ENCODE measurements at regions not wholly inside any gene's neighbourhood (a gene's known extent, or its start where the extent isn't known, plus 50 kb on each side); places are given as distances from the start of the nearest gene placed in this dataset.
"Not testable (repeated sequence)": the region's sequence is repeated elsewhere in the genome, so short reads cannot be mapped to it uniquely, and the experiment has no call there.

GRCh38 chr2:113342650-113343049 is 63.9 kb upstream of the PAX8 start:
- H3K79me2 ChIP-seq (replicated peaks; ENCODE audit: insufficient read depth, low read length): no peaks in the 10 kb centered on the region
- no peak for TF ChIP-seq SMC3 (conservative IDR thresholded peaks at IDR 0.05; ENCODE audit: poor library complexity)
- TF ChIP-seq, protein P1, sequence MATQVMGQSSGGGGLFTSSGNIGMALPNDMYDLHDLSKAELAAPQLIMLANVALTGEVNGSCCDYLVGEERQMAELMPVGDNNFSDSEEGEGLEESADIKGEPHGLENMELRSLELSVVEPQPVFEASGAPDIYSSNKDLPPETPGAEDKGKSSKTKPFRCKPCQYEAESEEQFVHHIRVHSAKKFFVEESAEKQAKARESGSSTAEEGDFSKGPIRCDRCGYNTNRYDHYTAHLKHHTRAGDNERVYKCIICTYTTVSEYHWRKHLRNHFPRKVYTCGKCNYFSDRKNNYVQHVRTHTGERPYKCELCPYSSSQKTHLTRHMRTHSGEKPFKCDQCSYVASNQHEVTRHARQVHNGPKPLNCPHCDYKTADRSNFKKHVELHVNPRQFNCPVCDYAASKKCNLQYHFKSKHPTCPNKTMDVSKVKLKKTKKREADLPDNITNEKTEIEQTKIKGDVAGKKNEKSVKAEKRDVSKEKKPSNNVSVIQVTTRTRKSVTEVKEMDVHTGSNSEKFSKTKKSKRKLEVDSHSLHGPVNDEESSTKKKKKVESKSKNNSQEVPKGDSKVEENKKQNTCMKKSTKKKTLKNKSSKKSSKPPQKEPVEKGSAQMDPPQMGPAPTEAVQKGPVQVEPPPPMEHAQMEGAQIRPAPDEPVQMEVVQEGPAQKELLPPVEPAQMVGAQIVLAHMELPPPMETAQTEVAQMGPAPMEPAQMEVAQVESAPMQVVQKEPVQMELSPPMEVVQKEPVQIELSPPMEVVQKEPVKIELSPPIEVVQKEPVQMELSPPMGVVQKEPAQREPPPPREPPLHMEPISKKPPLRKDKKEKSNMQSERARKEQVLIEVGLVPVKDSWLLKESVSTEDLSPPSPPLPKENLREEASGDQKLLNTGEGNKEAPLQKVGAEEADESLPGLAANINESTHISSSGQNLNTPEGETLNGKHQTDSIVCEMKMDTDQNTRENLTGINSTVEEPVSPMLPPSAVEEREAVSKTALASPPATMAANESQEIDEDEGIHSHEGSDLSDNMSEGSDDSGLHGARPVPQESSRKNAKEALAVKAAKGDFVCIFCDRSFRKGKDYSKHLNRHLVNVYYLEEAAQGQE (IDR thresholded peaks at IDR 0.05; ENCODE audit: borderline replicate concordance): no peak
- no peak for TF ChIP-seq TAF1 (IDR thresholded peaks at IDR 0.05; ENCODE audit: low read depth)
- no peak for TF ChIP-seq RAD21 (conservative IDR thresholded peaks at IDR 0.05)
- H3K9me3 ChIP-seq (ENCODE audit: low read length): no peaks in the 10 kb centered on the region
- H3K9ac ChIP-seq (ENCODE audit: low read length): no peak overlapping the region
- no peak overlapping the region for H2AFZ ChIP-seq (ENCODE audit: low read depth, low read length)
- H3K4me2 ChIP-seq (ENCODE audit: low read length): no peak overlapping the region
- H3K27ac ChIP-seq (ENCODE audit: low read length): no peak overlapping the region
- H3K36me3 ChIP-seq (ENCODE audit: insufficient read depth, low read length): no peaks in the 10 kb centered on the region
- H3K27me3 ChIP-seq (ENCODE audit: insufficient read depth, low read depth, low read length): no peaks in the 10 kb centered on the region
- H3K4me3 ChIP-seq (ENCODE audit: low read length): no peak overlapping the region
- no peaks in the 10 kb centered on the region for H3K9me2 ChIP-seq (ENCODE audit: insufficient read depth, low read length)
- H3F3A ChIP-seq (ENCODE audit: insufficient read depth, low read length, poor library complexity, severe bottlenecking): no peaks in the 10 kb centered on the region
- H4K20me1 ChIP-seq (ENCODE audit: insufficient read depth): no peaks in the 10 kb centered on the region

GRCh38 chr2:113341870-113342253 is 63.1 kb upstream of the PAX8 start:
- not testable (repeated sequence) for H3K36me3 ChIP-seq (ENCODE audit: insufficient read depth, low read length); H3K27ac ChIP-seq (ENCODE audit: low read length); H3K9me2 ChIP-seq (ENCODE audit: insufficient read depth, low read length); H3K27me3 ChIP-seq (ENCODE audit: insufficient read depth, low read depth, low read length); H3F3A ChIP-seq (ENCODE audit: insufficient read depth, low read length, poor library complexity, severe bottlenecking); H3K9me3 ChIP-seq (ENCODE audit: low read length); H3K9ac ChIP-seq (ENCODE audit: low read length); H3K4me2 ChIP-seq (ENCODE audit: low read length); H3K4me3 ChIP-seq (ENCODE audit: low read length); H2AFZ ChIP-seq (ENCODE audit: low read depth, low read length); H3K79me2 ChIP-seq (replicated peaks; ENCODE audit: insufficient read depth, low read length); H4K20me1 ChIP-seq (ENCODE audit: insufficient read depth)

DNA sequence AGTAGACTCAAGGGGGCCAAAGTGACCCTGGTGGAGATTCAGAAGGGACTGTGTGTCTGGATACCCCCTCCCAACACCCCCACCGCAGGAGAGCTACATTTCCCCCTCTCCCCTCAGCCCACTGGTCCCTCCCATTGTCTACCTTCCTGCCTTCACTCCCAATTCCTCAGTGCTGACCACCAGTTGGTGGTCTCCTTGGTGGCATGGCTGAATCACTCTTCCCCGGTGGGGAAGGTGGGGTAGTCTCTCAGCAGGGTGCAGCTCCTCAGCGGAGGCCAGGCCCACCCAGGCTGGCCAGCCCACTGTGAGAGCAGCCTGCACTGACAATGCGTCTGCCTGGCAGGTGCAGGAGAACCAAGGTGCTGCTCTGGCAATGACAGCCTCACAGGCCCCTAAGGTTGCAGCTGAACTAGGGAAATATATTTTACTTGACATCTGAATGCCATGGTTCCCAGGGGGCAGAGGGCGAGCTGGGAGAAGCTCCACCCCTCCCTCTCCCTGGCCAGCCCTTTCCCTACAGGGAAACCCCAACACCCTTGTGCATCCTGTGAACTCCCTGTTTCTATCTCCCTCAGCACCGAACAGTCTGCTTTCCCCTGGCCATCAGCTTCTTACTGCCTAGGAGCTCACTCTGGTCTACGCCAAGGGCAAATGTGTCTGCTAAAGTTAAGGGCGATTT is 62.6 kb upstream of the PAX8 start:
- Histone ChIP-seq H3K36me3 (ENCODE audit: insufficient read depth, low read length) (no peaks in the 10 kb centered on the region), H4K20me1 (ENCODE audit: insufficient read depth) (no peaks in the 10 kb centered on the region), H3K27me3 (ENCODE audit: insufficient read depth, low read depth, low read length) (no peaks in the 10 kb centered on the region), H3K9ac (ENCODE audit: low read length) (no peak overlapping the region), H3K9me2 (ENCODE audit: insufficient read depth, low read length) (no peaks in the 10 kb centered on the region), H3K9me3 (ENCODE audit: low read length) (no peaks in the 10 kb centered on the region), H3K4me2 (ENCODE audit: low read length) (no peak overlapping the region), H2AFZ (ENCODE audit: low read depth, low read length) (no peak overlapping the region), H3K27ac (ENCODE audit: low read length) (no peak overlapping the region), H3F3A (ENCODE audit: insufficient read depth, low read length, poor library complexity, severe bottlenecking) (no peaks in the 10 kb centered on the region), H3K4me3 (ENCODE audit: low read length) (no peak overlapping the region), H3K79me2 (replicated peaks; ENCODE audit: insufficient read depth, low read length) (no peaks in the 10 kb centered on the region)
- TF ChIP-seq RAD21 (conservative IDR thresholded peaks at IDR 0.05): no peak
- TF ChIP-seq, protein P1 (IDR thresholded peaks at IDR 0.05; ENCODE audit: borderline replicate concordance): no peak
- TF ChIP-seq MXI1 (conservative IDR thresholded peaks at IDR 0.05; ENCODE audit: poor library complexity, severe bottlenecking): no peak
- TF ChIP-seq CTCF (IDR thresholded peaks at IDR 0.05; ENCODE audit: poor library complexity, severe bottlenecking): no peak
- no peak for TF ChIP-seq EZH2 (IDR thresholded peaks at IDR 0.05; ENCODE audit: borderline replicate concordance, insufficient read depth, low read length, poor library complexity, severe bottlenecking)
- TF ChIP-seq TAF1 (IDR thresholded peaks at IDR 0.05; ENCODE audit: low read depth): no peak
- TF ChIP-seq SMC3 (conservative IDR thresholded peaks at IDR 0.05; ENCODE audit: poor library complexity): no peak
- no peak for TF ChIP-seq EP300 (conservative IDR thresholded peaks at IDR 0.05; ENCODE audit: poor library complexity, severe bottlenecking)
- TF ChIP-seq POLR2AphosphoS5 (IDR thresholded peaks at IDR 0.05): no peak

Measured in neural cell (in vitro differentiated cells).